ENCODE measurements at regions not wholly inside any gene's neighbourhood (a gene's known extent, or its start where the extent isn't known, plus 50 kb on each side); places are given as distances from the start of the nearest gene placed in this dataset.
A peak's percentile ranks its signal among the peaks of the same experiment; 100 is the strongest.

GRCh38 chr13:47334173-47334572, 437.3 kb upstream of the HTR2A start:
- peak; percentile 37 for DNase-seq (ENCODE audit: low read depth)

DNA sequence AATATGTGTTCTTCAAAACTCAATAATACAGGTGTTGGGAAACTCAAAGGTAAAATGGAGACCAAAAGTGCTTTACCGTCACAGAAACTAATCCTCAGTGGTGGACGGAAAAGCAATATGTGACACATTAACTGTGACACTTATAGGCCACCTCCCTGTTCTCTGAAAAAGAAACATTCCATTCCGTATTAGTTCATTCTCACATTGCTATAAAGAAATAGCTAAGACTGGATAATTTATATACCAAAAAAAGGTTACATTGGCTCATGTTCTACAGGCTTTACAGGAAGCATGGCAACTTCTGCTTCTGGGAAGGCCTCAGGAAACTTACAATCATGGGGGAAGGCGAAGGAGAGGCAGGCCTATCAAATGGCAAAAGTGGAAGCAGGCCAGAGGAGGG, 435.3 kb upstream of the HTR2A start:
- no peak for DNase-seq (ENCODE audit: low read depth)

DNA sequence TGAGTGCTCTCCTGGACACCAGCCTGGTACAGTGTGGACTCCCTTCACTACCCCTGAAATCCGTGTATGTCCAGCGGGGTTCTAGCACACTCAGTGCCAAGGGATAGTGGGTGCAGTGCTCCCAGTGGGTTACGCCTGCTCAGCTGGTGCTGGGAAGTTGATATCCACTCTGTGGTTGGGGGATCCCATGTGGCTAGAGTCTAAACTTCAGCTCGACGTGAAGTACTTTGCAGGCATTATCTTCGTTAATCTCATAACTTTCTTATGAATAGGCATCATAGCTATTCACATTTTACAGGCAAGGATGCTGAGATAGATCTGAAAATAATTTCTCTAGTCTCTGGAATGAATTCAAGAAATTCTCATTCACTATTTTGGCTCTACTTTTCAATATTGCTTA, 433.2 kb upstream of the HTR2A start:
- no peak for DNase-seq (ENCODE audit: low read depth)

DNA sequence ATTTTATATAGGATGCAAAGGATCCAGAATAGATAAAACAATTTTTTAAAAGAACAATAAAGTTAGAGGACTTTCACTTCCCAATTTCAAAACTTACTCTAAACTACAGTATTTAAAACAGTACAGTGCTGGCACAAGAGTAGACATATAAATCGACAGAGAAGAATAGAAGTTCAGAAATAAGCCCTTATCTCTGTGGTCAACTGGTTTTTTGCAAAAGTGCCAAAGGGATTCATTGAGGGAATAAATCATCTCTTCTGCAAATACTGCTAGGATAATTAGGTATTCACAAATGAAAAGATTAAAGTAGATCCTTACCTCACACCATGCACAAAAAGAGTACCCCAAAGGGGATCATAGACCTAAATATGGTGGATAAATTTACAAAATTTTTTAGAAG, 431.0 kb upstream of the HTR2A start:
- no peak for DNase-seq (ENCODE audit: low read depth)

DNA sequence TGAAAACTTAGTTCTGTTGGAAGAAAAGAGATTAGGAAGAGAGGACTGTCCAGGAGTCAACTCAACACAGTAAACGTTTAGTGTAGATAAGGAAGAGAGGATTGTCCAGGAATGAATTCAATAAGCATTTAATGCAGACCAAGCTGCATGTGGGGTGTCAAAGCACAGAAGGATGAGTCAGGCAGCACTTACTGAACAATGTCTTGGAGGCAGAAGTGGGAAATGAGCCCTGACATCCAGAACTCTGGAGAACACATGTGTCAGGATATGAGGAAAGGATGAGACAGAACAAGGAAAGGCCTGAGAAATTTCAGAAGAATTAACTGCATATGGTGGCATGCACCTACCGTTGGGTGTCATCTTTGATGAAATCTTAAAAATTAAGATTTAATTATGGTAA, 429.2 kb upstream of the HTR2A start:
- DNase-seq (ENCODE audit: low read depth): no peak

DNA sequence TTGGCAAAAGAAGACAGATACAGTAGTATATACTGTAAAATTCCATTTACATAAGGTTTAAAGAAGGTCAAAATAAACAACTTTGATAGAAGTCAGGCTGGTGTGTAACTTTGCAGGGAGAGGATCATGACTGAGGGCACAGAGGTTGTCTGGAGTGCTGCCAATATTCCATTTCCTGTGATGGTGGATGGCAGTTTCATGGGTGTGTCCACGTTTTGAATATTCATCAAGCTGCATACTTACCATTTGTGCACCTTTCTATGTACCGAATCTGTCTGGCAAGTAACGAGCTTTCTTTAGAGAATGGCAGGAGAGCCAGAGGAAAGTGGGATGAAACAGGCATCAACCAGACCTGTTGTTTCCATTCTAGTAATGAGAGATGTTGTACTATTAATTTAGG, 420.5 kb upstream of the HTR2A start:
- no peak for DNase-seq (ENCODE audit: low read depth)

GRCh38 chr13:47310401-47310800, 413.5 kb upstream of the HTR2A start:
- DNase-seq (ENCODE audit: low read depth): no peak

- DNase-seq (ENCODE audit: low read depth): no peak
Measured at GRCh38 chr13:47306991-47307390, 410.1 kb upstream of the HTR2A start.

GRCh38 chr13:47303626-47304025, 406.8 kb upstream of the HTR2A start:
- DNase-seq (ENCODE audit: low read depth): no peak

DNA sequence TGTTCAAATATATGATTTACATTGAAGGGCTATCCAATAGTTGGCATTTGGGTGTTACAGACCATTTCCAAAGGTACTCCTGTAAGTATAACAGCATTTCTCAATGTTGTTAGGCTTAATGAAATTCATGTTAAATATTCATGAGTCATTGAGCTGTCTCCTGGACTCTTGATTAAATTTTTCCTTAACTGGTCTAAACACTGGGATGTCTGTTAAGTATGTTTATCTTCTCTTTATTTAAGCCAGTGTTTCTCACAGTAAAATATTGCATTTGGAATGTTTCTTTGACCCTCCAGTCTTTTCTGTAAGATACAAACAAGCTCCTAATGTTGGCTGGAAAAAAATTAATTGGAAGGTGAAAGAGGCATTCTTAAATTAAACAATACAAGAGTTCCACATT, 402.5 kb upstream of the HTR2A start:
- DNase-seq (ENCODE audit: low read depth): no peak

DNA sequence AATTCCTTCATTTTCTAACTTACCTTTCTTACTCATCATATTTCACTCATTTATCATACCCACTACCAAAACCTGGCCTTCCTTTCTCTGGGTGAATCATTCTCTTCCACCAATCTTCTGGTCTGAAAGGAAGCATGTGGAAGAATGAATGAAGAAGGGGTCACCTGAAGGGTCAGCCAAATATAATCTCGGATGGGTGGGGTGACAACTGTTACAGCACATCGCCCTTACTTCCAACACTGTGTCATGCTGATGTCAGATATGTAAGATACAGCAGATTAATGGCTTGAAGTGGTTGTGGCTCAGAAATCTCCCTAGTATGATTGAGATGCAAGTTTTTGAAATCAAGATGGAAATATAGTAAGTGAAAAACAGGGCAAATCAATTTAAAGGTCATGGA, 401.7 kb upstream of the HTR2A start:
- no peak for DNase-seq (ENCODE audit: low read depth)

GRCh38 chr13:47294691-47295090, 397.8 kb upstream of the HTR2A start:
- DNase-seq (ENCODE audit: low read depth): no peak

DNA sequence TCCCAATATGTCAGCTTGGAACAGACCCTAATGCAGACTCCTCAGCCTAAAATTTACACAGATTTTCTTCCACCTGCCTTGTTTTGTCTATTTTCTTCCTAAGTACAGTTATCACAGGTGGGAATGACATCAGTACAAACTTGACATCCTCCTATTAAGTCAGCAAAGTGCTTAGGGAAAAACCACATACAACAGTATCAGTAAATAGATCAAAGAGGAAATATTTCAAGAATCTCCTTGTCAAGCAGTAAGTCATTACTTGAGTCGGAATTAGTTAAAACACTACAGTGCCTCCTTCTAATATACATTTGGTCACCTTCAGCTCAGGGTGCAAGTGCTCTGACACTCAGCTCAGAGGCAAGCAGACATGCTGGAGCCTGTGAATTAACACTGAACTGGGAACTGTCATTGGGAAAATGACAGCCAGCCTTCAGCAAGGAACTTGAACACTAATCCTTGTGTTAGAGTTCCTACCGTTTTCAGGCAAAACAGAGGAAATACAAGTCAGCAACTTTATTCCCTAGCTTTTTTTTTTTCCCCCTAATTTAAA, 394.3 kb upstream of the HTR2A start:
- no peak for DNase-seq (ENCODE audit: low read depth)

GRCh38 chr13:47289567-47289966, 392.7 kb upstream of the HTR2A start:
- DNase-seq (ENCODE audit: low read depth): no peak

DNA sequence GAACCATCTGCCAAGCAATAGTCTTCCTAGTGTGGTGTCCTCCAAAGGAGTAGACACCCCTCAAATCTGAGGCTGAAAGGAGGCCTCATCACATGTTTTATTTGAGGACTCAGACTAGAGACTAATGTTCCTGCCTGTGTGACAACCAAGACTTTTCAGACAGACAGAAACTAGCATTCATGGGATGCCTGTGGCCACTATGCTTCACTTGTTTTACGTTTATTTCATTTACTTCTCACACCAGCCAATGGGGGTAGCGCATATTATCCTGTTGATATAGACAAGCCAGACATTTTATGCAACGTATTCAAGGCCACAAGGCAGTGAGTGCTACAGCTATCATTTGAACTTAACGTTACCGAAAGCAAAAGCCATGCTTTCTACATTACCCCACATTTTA, 391.7 kb upstream of the HTR2A start:
- DNase-seq (ENCODE audit: low read depth): no peak

DNA sequence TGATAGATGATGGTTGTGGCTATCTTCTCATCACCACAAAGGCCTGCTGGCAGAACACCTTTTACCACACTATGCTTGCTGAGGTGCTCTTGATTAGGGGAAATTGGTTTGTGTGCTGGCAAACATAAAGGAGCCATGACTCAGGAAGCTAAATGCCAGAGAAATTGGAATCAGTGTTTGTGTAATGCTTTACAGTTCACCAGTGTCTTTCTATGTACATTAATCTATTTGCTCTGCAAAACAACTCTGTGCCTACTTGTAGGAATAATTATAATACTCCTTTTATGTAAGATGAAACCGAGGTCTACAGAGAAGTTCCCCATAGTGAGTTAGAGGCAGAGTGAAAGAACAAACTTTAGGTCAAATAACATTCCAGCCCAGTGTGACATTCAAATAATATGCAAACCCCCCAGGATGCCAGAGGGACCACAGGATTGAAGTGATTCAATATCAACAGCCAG, 390.5 kb upstream of the HTR2A start:
- DNase-seq (ENCODE audit: low read depth): no peak

GRCh38 chr13:47281991-47282390, 385.1 kb upstream of the HTR2A start:
- no peak for DNase-seq (ENCODE audit: low read depth)

GRCh38 chr13:47279920-47280319, 383.1 kb upstream of the HTR2A start:
- DNase-seq (ENCODE audit: low read depth): no peak

- no peak for DNase-seq (ENCODE audit: low read depth)
Measured at GRCh38 chr13:47277774-47278173, 380.9 kb upstream of the HTR2A start.

DNA sequence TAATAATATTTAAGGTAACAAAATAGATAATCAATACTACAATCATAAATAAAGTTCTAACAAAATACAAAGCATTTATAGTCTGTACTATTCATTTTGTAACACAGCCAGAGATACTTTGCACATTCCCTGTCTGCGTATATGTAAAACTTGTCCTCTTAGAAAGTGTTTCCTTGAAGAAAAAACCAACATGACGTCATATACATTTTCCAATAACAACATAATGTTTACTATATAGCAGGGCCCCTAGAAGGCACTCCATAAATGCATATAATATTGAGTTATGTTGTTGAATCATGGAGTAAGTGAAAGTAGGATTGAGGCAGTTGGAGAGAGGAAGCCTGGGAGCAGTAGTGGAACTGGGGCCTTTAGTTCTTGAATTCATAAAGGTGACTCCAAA, 371.4 kb upstream of the HTR2A start:
- no peak for DNase-seq (ENCODE audit: low read depth)

DNA sequence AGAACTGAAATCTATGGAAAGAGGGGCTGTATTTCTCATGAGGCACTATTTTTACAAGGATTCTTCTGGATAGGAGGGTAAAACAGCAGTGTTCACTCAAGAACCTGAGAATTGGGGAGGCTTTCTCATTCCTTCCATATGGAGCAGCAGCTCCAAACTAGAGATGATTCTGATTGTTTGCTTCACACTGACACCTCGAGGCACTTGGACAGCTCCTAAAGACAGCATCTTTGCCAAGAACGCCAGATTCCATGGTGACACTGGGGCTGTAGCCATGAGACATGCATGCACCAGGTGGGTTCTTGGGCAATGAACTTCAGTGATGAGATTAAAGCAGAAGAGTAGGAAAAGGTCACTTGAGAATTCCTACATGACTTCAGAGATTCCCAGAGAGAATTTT, 361.5 kb upstream of the HTR2A start:
- no peak for DNase-seq (ENCODE audit: low read depth)

DNA sequence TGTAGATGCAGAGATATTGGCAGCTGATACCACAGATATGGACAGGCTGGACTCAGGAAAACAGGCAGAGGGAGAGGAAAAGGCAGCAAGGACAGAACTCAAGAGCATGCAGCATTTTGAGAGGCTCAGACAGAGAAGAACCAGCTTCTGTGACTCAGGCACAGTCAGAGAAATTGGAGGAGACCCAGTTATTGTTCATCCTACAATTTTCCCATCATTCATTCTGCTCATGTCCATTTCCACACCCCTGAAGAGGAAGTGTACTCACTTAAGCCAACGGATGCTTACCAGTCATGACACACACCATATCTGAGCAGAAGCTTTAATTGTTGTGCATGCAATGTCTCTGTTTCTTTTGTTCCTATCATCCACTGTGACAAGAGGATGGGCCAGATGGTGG, 359.8 kb upstream of the HTR2A start:
- DNase-seq (ENCODE audit: low read depth): peak; percentile 62

- DNase-seq (ENCODE audit: low read depth): no peak
Measured at GRCh38 chr13:47252627-47253026, 355.8 kb upstream of the HTR2A start.

GRCh38 chr13:47251771-47252170, 354.9 kb upstream of the HTR2A start:
- no peak for DNase-seq (ENCODE audit: low read depth)

DNA sequence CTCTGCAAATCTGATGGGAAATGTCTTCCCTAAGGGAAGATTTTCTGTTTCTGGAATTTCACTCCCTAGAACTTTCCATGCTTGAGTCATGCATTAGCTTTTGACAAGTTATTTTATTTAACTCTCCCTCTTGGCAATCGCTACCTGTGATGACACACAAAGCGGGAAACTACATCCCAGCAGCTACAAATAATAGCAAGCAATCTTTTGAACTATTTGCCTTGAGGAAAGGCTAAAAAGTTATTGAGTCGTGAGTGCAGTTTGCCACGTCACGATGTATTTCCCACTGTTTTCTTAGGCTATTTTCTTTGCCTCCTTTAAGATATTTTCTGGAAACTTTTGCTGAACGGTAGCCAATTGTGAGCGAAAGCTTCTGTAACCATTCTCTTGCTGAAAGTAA, 353.3 kb upstream of the HTR2A start:
- no peak for DNase-seq (ENCODE audit: low read depth)

Data from HS-5 (cell line).